HepG2 (cell line): ENCODE measurements at regions not wholly inside any gene's neighbourhood (a gene's known extent, or its start where the extent isn't known, plus 50 kb on each side); places are given as distances from the start of the nearest gene placed in this dataset.

Experiments
- ATAC-seq: fragments of 200-7000 bp; cut with Tn5 transposase; 3 replicates; pipeline ENCODE4 v1.9.1; 2020; ENCODE audit warnings: mild to moderate bottlenecking, moderate library complexity
- BruUV-seq: library from RNA; stranded (reverse); fragments of 400-500 nt; replicated peaks from 2 replicates; lab custom pipeline; 2021; lab: Mats Ljungman, UMichigan
- CTCF ChIA-PET: fragments of 300-600 bp; formaldehyde crosslinking; extraction: SDS; loops from one replicate; lab custom pipeline; 2021; ENCODE audit warnings: low total read pairs, inconsistent platforms, low intra/inter-chr PET ratio; lab: Yijun Ruan, JAX
- POLR2A ChIA-PET: fragments of 350-600 bp; sonication (Branson Sonifier 250); formaldehyde crosslinking; loops from one replicate; lab custom pipeline; 2020; ENCODE audit warnings: antibody characterized with exemption, inconsistent platforms; lab: Yijun Ruan, JAX
- DNase-seq: peaks from one replicate; pipeline ENCODE4 v3.0.0-alpha.2; 2015; ENCODE audit warnings: low spot score
- FAIRE-seq: peaks from 3 replicates; lab custom pipeline; 2011; peaks lifted over from hg19 to GRCh38; lab: Jason Lieb, UNC
- H2AFZ ChIP-seq: one replicate; pipeline ENCODE4 v1.6.1; 2011; ENCODE audit warnings: low read length, inconsistent platforms
- H3K27ac ChIP-seq: fragments of 300-600 bp; 3 replicates; pipeline ENCODE4 v1.8.0; 2011; ENCODE audit warnings: mixed run types, mild to moderate bottlenecking, mixed read lengths, low read length, inconsistent platforms; ENCODE audit not compliant: insufficient read depth; ENCODE audit errors: extremely low read length
- H3K27me3 ChIP-seq, 2 experiments: fragments of 200-600 bp in 1 of 2; 2 replicates in 1 of 2; 3 replicates in 1 of 2; pipeline versions ENCODE4 v1.6.0 to v1.8.0; 2011; ENCODE audit warnings: low read length in 2 of 2, mild to moderate bottlenecking in 2 of 2, moderate library complexity in 2 of 2, inconsistent platforms in 1 of 2; ENCODE audit not compliant: insufficient read depth in 2 of 2, control insufficient read depth in 1 of 2
- H3K36me3 ChIP-seq, 2 experiments: fragments of 200-600 bp in 1 of 2; replicated peaks in 1 of 2; 2 replicates in 1 of 2; 3 replicates in 1 of 2; pipeline versions ENCODE4 v1.5.1 to v1.8.0; 2011; ENCODE audit warnings: low read length in 2 of 2, inconsistent platforms in 1 of 2; ENCODE audit not compliant: insufficient read depth in 2 of 2, control insufficient read depth in 1 of 2
- H3K4me1 ChIP-seq: 2 replicates; pipeline ENCODE4 v1.5.1; 2012; ENCODE audit warnings: low read length, inconsistent platforms; ENCODE audit not compliant: insufficient read depth
- H3K4me2 ChIP-seq: 2 replicates; pipeline ENCODE4 v1.6.0; 2011; ENCODE audit warnings: low read depth, low read length, inconsistent platforms
- H3K4me3 ChIP-seq, 3 experiments: fragments of 200-600 bp in 1 of 3; sonication (generic), shearing (Covaris generic) in 1 of 3; replicated peaks in 1 of 3; 2 replicates each; pipeline ENCODE4 v1.5.1; 2011 to 2016; ENCODE audit warnings: low read length in 3 of 3, inconsistent platforms in 2 of 3, low read depth in 2 of 3, mild to moderate bottlenecking in 2 of 3, control low read depth in 1 of 3, mixed read lengths in 1 of 3; ENCODE audit not compliant: insufficient read depth in 1 of 3
- H3K79me2 ChIP-seq: one replicate; pipeline ENCODE4 v1.6.1; 2011; ENCODE audit warnings: low read length, inconsistent platforms; ENCODE audit not compliant: insufficient read depth
- H3K9ac ChIP-seq: 2 replicates; pipeline ENCODE4 v1.6.0; 2011; ENCODE audit warnings: mild to moderate bottlenecking, low read depth, low read length, inconsistent platforms; ENCODE audit not compliant: insufficient read depth
- H3K9me3 ChIP-seq: 2 replicates; pipeline ENCODE4 v1.5.1; 2012; ENCODE audit warnings: mild to moderate bottlenecking, low read length
- H4K20me1 ChIP-seq: 2 replicates; pipeline ENCODE4 v1.6.0; 2011; ENCODE audit warnings: inconsistent platforms, mild to moderate bottlenecking, low read length, moderate library complexity; ENCODE audit not compliant: insufficient read depth
- ELK4 ChIP-seq: sonication (generic); formaldehyde crosslinking; IDR thresholded peaks from 2 replicates; pipeline ENCODE4 v1.9.0; 2021; ENCODE audit warnings: missing genetic modification reagents, borderline replicate concordance
- ETS1 ChIP-seq: sonication (generic); formaldehyde crosslinking; IDR thresholded peaks from 2 replicates; pipeline ENCODE4 v1.4.0; 2020; ENCODE audit warnings: missing genetic modification reagents
- FOXO1 ChIP-seq: sonication (generic); formaldehyde crosslinking; IDR thresholded peaks from 2 replicates; pipeline ENCODE4 v1.4.0; 2020; ENCODE audit warnings: missing genetic modification reagents
- LBX2 ChIP-seq: sonication (generic); formaldehyde crosslinking; IDR thresholded peaks from 2 replicates; pipeline ENCODE4 v1.5.0; 2020; ENCODE audit warnings: missing genetic modification reagents, mild to moderate bottlenecking, borderline replicate concordance
- MED13 ChIP-seq: sonication (generic); formaldehyde crosslinking; IDR thresholded peaks from 2 replicates; pipeline ENCODE4 v1.5.0; 2020; ENCODE audit warnings: missing genetic modification reagents
- POLR2G ChIP-seq: fragments of 200-400 bp; formaldehyde crosslinking; IDR thresholded peaks from 2 replicates; pipeline ENCODE4 v1.6.1; 2018; ENCODE audit warnings: mild to moderate bottlenecking, low read depth, low read length, moderate library complexity
- SOX6 ChIP-seq, 2 experiments: fragments of 450-650 bp in 1 of 2; sonication (generic) in 1 of 2; formaldehyde crosslinking in 1 of 2; IDR thresholded peaks; 2 replicates each; pipeline versions ENCODE4 v1.4.0 to v1.6.1; 2017 to 2020; ENCODE audit warnings: antibody characterized with exemption in 1 of 2, mild to moderate bottlenecking in 1 of 2, missing genetic modification reagents in 1 of 2
- SRSF1 ChIP-seq: fragments of 200-400 bp; formaldehyde crosslinking; optimal IDR thresholded peaks from 2 replicates; pipeline ENCODE3; 2017; ENCODE audit warnings: mild to moderate bottlenecking, low read depth, low read length, moderate library complexity
- SRSF4 ChIP-seq: fragments of 200-400 bp; formaldehyde crosslinking; IDR thresholded peaks from one replicate; pipeline ENCODE4 v1.6.1; 2018; ENCODE audit warnings: mild to moderate bottlenecking, low read depth, low read length, moderate library complexity; ENCODE audit not compliant: poor library complexity, severe bottlenecking
- YEATS2 ChIP-seq: sonication (generic); formaldehyde crosslinking; IDR thresholded peaks from 2 replicates; pipeline ENCODE4 v1.4.0; 2020; ENCODE audit warnings: missing genetic modification reagents, borderline replicate concordance
- ZNF572 ChIP-seq: sonication (generic); formaldehyde crosslinking; IDR thresholded peaks from 2 replicates; pipeline ENCODE4 v1.5.1; 2020; ENCODE audit warnings: mild to moderate bottlenecking, missing genetic modification reagents
- ZNF589 ChIP-seq: sonication (generic); formaldehyde crosslinking; conservative IDR thresholded peaks from 2 replicates; pipeline ENCODE4 v1.8.0; 2022; ENCODE audit warnings: mild to moderate bottlenecking, moderate library complexity, missing genetic modification reagents
- ZNF704 ChIP-seq: sonication (generic); formaldehyde crosslinking; IDR thresholded peaks from 2 replicates; pipeline ENCODE4 v1.8.1; 2023; ENCODE audit warnings: mild to moderate bottlenecking, inconsistent platforms, moderate library complexity, missing genetic modification reagents, borderline replicate concordance
- WGBS: methylation state at CpG from one replicate; pipeline ENCODE4 v1.1.6; 2017; ENCODE audit warnings: low lambda C conversion rate; 5-methylcytosine and 5-hydroxymethylcytosine counted together
- in situ Hi-C: cut with HindIII; loops from 2 replicates; pipeline ENCODE4 v1.10.0; 2017; ENCODE audit warnings: low pct_unique_long_range_greater_than_20kb; ENCODE audit not compliant: extremely low pct_ligation_motif_present
- intact Hi-C: fragments of 100-400 bp; cut with micrococcal nuclease; formaldehyde crosslinking; loops from one replicate; pipeline ENCODE4 v1.10.0; 2022; ENCODE audit not compliant: unreplicated experiment

GRCh38 chr4:124907881-124908280 is 195.3 kb upstream of the ANKRD50 start (continued):
- TF ChIP-seq ELK4 (CRISPR knock-in tag): no peak
- TF ChIP-seq MED13 (CRISPR knock-in tag): no peak
- no peak for TF ChIP-seq LBX2
- TF ChIP-seq ZNF704: no peak
- TF ChIP-seq ETS1: no peak

GRCh38 chr4:124905441-124905840 is 192.9 kb upstream of the ANKRD50 start:
- FAIRE-seq (no peak), ATAC-seq (no peak), DNase-seq (no peak)
- Histone ChIP-seq H3K9me3 (no peaks in the 10 kb centered on the region), H4K20me1 (no peaks in the 10 kb centered on the region), H3K27me3 (no peaks in the 10 kb centered on the region), H3K9ac (no peak overlapping the region), H3K36me3 (no peaks in the 10 kb centered on the region), H3K27ac (no peak overlapping the region), H2AFZ (no peak overlapping the region), H3K4me2 (no peak overlapping the region), H3K4me1 (no peaks in the 10 kb centered on the region), H3K4me3 (no peak overlapping the region), H3K79me2 (no peaks in the 10 kb centered on the region)
- TF ChIP-seq SRSF4 (no peak), SOX6 (IDR thresholded peaks at IDR 0.05) (no peak), SOX6 (CRISPR knock-in tag; IDR thresholded peaks at IDR 0.05) (no peak), POLR2G (no peak), FOXO1 (CRISPR knock-in tag) (no peak), ZNF589 (no peak), ZNF572 (CRISPR knock-in tag) (no peak), SRSF1 (no peak), YEATS2 (CRISPR knock-in tag) (no peak)
- POLR2A ChIA-PET: no interaction called here
- WGBS: 0% methylated on average over 4 of the region's 4 CpGs
- no TSS peak for BruUV-seq
- intact Hi-C loops: no loop called here
- CTCF ChIA-PET: no interaction called here
- in situ Hi-C loops: no loop called here
